Esophagus squamous epithelium (tissue), 4 donors: ENCODE measurements at regions not wholly inside any gene's neighbourhood (a gene's known extent, or its start where the extent isn't known, plus 50 kb on each side); places are given as distances from the start of the nearest gene placed in this dataset.

Experiments used
- POLR2A ChIP-seq, 4 donors: fragments of 450-650 bp; IDR thresholded peaks; one replicate each; pipeline ENCODE4 v1.6.1; 2017; ENCODE audit warnings: antibody characterized with exemption in 4 of 4, mild to moderate bottlenecking in 4 of 4, moderate library complexity in 3 of 4
- TF ChIP-seq, protein P1 (sequence below), 6 experiments: fragments of 450-650 bp in 4 of 6; fragments of 200-600 bp in 2 of 6; sonication (generic) in 2 of 6; IDR thresholded peaks; one replicate each; pipeline ENCODE4 v1.5.1; 2016 to 2019; ENCODE audit warnings: antibody characterized with exemption in 6 of 6, mild to moderate bottlenecking in 4 of 6, moderate library complexity in 4 of 6

DNA sequence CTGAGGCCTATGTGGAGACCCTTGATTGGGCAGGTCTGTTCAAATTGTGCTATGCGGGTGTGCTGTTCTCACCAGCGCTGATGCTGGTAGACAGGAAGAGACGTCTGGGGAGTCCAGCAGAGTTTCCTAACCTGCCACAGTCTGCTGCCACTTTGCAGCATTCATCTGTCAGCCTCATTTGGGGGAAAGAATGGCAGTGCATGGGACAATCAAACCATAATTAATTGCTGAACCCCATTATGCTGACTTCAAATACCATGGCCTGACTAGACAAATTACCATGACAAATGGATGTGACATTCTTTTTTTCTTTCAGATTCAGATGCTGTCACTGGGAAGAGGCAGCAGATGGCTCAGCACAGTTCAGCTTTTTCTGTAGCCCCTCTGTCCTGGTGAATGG lies 171.4 kb upstream of the SYNDIG1 start:
- TF ChIP-seq, protein P1, sequence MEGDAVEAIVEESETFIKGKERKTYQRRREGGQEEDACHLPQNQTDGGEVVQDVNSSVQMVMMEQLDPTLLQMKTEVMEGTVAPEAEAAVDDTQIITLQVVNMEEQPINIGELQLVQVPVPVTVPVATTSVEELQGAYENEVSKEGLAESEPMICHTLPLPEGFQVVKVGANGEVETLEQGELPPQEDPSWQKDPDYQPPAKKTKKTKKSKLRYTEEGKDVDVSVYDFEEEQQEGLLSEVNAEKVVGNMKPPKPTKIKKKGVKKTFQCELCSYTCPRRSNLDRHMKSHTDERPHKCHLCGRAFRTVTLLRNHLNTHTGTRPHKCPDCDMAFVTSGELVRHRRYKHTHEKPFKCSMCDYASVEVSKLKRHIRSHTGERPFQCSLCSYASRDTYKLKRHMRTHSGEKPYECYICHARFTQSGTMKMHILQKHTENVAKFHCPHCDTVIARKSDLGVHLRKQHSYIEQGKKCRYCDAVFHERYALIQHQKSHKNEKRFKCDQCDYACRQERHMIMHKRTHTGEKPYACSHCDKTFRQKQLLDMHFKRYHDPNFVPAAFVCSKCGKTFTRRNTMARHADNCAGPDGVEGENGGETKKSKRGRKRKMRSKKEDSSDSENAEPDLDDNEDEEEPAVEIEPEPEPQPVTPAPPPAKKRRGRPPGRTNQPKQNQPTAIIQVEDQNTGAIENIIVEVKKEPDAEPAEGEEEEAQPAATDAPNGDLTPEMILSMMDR (IDR thresholded peaks at IDR 0.05), result no peak
- TF ChIP-seq POLR2A (IDR thresholded peaks at IDR 0.05), result no peak
